Cardiac fibroblast (primary cell): ENCODE measurements at regions not wholly inside any gene's neighbourhood (a gene's known extent, or its start where the extent isn't known, plus 50 kb on each side); places are given as distances from the start of the nearest gene placed in this dataset.
"Not testable (repeated sequence)": the region's sequence is repeated elsewhere in the genome, so short reads cannot be mapped to it uniquely, and the experiment has no call there.

Source experiments
- DNase-seq, 2 donors: peaks; one replicate each; pipeline versions ENCODE4 v3.0.0 to v3.0.0-alpha.2; 2010; ENCODE audit warnings: low read depth in 2 of 2
- H3K4me3 ChIP-seq, 2 donors: replicated peaks in 1 of 2; 1 replicate in 1 of 2; 2 replicates in 1 of 2; pipeline ENCODE4 v1.5.1; 2011; ENCODE audit warnings: low read depth in 2 of 2, low read length in 2 of 2, mild to moderate bottlenecking in 2 of 2, moderate library complexity in 1 of 2
- CTCF ChIP-seq: IDR thresholded peaks from one replicate; pipeline ENCODE4 v1.5.1; 2011; ENCODE audit warnings: low read depth, mild to moderate bottlenecking, low read length, inconsistent platforms

- no peak for TF ChIP-seq CTCF
- peak; percentile 70 to 82 for DNase-seq
- H3K4me3 ChIP-seq: no peak overlapping the region
Observed at GRCh38 chr5:125450771-125451170, 704.3 kb upstream of the ZNF608 start.

GRCh38 chr5:125451622-125452021, 705.2 kb upstream of the ZNF608 start:
- no peak overlapping the region for H3K4me3 ChIP-seq
- no peak for TF ChIP-seq CTCF
- DNase-seq: no peak

- H3K4me3 ChIP-seq: no peak overlapping the region
- TF ChIP-seq CTCF: no peak
- DNase-seq: no peak
Observed at GRCh38 chr5:125452991-125453390, 706.6 kb upstream of the ZNF608 start.

DNA sequence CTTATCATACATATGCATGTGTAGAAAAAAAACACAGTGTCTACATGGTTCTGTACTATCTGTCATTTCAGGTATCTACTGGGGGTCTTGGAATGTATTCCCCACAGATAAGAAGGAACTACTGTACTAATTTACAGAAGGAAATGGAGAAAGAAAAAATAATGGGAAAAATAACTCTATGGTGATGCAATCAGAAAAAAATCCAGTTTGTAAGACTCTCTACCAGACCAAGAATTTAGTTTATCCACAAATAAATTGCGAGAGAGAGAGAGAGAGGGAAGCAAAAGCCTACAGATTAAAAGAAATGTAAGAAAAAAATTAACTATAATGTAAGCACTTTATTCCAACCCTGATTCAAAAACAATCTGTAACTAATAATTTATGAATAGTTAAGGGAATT, 708.6 kb upstream of the ZNF608 start:
- no peak for TF ChIP-seq CTCF
- DNase-seq: peak; percentile 33 to 38
- no peak overlapping the region for H3K4me3 ChIP-seq

DNA sequence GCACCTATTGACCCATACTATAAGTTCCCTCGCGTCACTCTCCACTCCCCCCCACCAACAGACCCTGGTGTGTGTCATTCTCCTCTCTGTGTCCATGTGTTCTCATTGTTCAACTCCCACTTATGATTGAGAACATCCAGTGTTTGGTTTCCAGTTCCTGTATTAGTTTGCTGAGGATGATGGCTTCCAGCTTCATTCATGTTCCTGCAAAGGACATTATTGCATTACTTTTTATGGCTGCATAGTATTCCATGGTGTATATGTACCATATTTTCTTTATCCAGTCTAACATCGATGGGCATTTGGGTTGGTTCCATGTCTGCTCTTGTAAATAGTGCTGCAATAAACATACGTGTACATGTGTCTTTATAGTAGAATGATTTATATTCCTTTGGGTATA, 709.6 kb upstream of the ZNF608 start:
- not testable (repeated sequence) for DNase-seq, H3K4me3 ChIP-seq

DNA sequence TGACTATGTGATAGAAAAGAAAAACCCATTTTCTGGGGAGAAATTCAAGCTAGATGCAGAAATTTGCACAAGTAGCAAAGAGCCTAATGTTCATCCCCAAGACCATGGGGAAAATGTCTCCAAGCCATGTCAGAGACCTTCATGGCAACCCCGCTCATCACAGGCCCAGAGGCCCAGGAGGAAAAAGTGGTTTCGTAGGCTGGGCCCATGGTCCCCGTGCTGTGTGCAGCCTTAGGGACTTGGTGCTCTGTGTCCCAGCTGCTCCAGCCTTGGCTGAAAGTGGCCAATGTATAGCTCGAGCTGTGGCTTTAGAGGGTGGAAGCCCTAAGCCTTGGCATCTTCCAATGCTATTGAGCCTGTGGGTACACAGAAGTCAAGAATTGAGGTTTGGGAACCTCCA, 711.2 kb upstream of the ZNF608 start:
- H3K4me3 ChIP-seq: no peak overlapping the region
- TF ChIP-seq CTCF: no peak
- DNase-seq: no peak

DNA sequence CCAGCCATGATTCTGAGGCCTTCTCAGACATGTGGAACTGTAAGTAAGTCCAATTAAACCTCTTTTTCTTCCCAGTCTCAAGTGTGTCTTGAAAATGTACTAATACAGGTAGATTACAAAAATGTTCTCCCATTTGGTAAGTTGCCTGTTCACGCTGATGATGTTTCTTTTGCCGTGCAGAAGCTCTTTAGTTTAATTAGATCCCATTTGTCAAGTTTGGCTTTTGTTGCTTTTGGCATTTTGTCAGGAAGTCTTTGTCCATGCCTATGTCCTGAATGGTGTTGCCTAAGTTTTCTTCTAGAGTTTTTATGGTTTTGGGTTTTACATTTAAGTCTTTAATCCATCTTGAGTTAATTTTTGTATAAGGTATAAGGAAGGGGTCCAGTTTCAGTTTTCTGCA, 712.5 kb upstream of the ZNF608 start:
- DNase-seq, H3K4me3 ChIP-seq: not testable (repeated sequence)

DNA sequence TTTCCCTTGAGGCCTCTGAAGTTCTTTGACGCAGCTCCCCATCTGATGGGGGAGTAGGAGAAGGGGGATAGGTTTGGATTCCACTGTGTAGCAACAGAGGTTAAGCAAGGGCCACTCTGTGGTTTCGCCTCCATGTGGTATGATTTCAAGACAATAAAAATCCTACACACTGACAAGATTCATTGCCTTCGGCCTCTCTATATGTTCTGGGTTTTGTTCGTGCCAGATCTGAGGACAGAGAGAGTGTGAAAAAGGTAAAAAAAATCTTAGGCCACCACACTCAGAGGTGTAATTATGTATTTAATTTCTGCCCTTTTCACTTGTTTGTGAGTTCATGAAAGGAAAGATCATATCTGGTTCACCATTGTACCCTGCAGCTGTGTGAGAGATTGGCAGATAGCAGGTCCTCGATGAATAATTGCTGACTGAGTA, 715.2 kb upstream of the ZNF608 start:
- TF ChIP-seq CTCF: no peak
- H3K4me3 ChIP-seq: no peak overlapping the region
- peak in 1 of 2 donors; percentile 18 for DNase-seq
